CD14-positive monocyte (primary cell): ENCODE measurements at regions not wholly inside any gene's neighbourhood (a gene's known extent, or its start where the extent isn't known, plus 50 kb on each side); places are given as distances from the start of the nearest gene placed in this dataset.

ENCODE experiments used
- DNase-seq, 3 donors: peaks; one replicate each; pipeline ENCODE4 v3.0.0-alpha.2; 2011 to 2022
- H2AFZ ChIP-seq: 2 replicates; pipeline ENCODE4 v1.6.0; 2012; ENCODE audit warnings: mild to moderate bottlenecking, low read depth, low read length, inconsistent platforms; ENCODE audit not compliant: insufficient read depth, poor library complexity, severe bottlenecking
- H3K27ac ChIP-seq, 2 donors: 1 replicate in 1 of 2; 2 replicates in 1 of 2; pipeline ENCODE4 v1.5.1; 2012 to 2013; ENCODE audit warnings: low read length in 2 of 2, control low read depth in 1 of 2, inconsistent platforms in 1 of 2, low read depth in 1 of 2, mild to moderate bottlenecking in 1 of 2
- H3K27me3 ChIP-seq, 2 donors: one replicate each; pipeline versions ENCODE4 v1.6.0 to v1.6.1; 2011 to 2013; ENCODE audit warnings: low read length in 2 of 2; ENCODE audit not compliant: control insufficient read depth in 2 of 2, insufficient read depth in 2 of 2
- H3K36me3 ChIP-seq, 2 donors: replicated peaks in 1 of 2; 1 replicate in 1 of 2; 2 replicates in 1 of 2; pipeline versions ENCODE4 v1.5.1 to v1.6.1; 2012 to 2013; ENCODE audit warnings: low read length in 2 of 2, control low read depth in 1 of 2, inconsistent platforms in 1 of 2, mild to moderate bottlenecking in 1 of 2; ENCODE audit not compliant: insufficient read depth in 2 of 2, control insufficient read depth in 1 of 2
- H3K4me1 ChIP-seq, 2 donors: 1 replicate in 1 of 2; 2 replicates in 1 of 2; pipeline versions ENCODE4 v1.5.1 to v1.6.1; 2012 to 2013; ENCODE audit warnings: low read length in 2 of 2, control low read depth in 1 of 2, inconsistent platforms in 1 of 2, mild to moderate bottlenecking in 1 of 2, moderate library complexity in 1 of 2; ENCODE audit not compliant: insufficient read depth in 2 of 2, control insufficient read depth in 1 of 2
- H3K4me2 ChIP-seq: replicated peaks from 2 replicates; pipeline ENCODE3; 2012; ENCODE audit warnings: low read length, moderate library complexity, mild to moderate bottlenecking; ENCODE audit not compliant: poor library complexity, severe bottlenecking; ENCODE audit errors: extremely low read depth
- H3K4me3 ChIP-seq, 3 experiments: fragments of 200-600 bp in 1 of 3; sonication (generic) in 1 of 3; replicated peaks in 1 of 3; 1 replicate in 2 of 3; 2 replicates in 1 of 3; pipeline ENCODE4 v1.5.1; 2011 to 2013; ENCODE audit warnings: low read length in 3 of 3, mild to moderate bottlenecking in 3 of 3, control low read depth in 2 of 3, low read depth in 2 of 3, inconsistent platforms in 1 of 3, moderate library complexity in 1 of 3
- H3K79me2 ChIP-seq: 2 replicates; pipeline ENCODE4 v1.6.0; 2012; ENCODE audit warnings: mild to moderate bottlenecking, control low read depth, inconsistent platforms, low read length, moderate library complexity; ENCODE audit not compliant: insufficient read depth
- H3K9ac ChIP-seq: 2 replicates; pipeline ENCODE4 v1.6.0; 2017; ENCODE audit warnings: low read length, mild to moderate bottlenecking; ENCODE audit not compliant: insufficient read depth, poor library complexity, severe bottlenecking
- H3K9me3 ChIP-seq, 2 donors: replicated peaks in 1 of 2; 1 replicate in 1 of 2; 2 replicates in 1 of 2; pipeline versions ENCODE4 v1.5.1 to v1.6.1; 2012 to 2013; ENCODE audit warnings: low read length in 2 of 2, control low read depth in 1 of 2; ENCODE audit not compliant: control insufficient read depth in 1 of 2, insufficient read depth in 1 of 2
- H4K20me1 ChIP-seq: 2 replicates; pipeline ENCODE4 v1.6.0; 2012; ENCODE audit warnings: mild to moderate bottlenecking, low read length, control low read depth, moderate library complexity; ENCODE audit not compliant: insufficient read depth
- H3K27ac Mint-ChIP-seq, 7 donors: one replicate each; pipeline ENCODE4 v1.8.0; 2020; ENCODE audit warnings: mild to moderate bottlenecking in 7 of 7, mixed read lengths in 7 of 7, moderate library complexity in 6 of 7, inconsistent platforms in 2 of 7
- H3K27me3 Mint-ChIP-seq, 3 donors: one replicate each; pipeline ENCODE4 v1.8.0; 2021 to 2022; ENCODE audit warnings: low read depth in 3 of 3, mild to moderate bottlenecking in 3 of 3, mixed read lengths in 3 of 3, moderate library complexity in 3 of 3, inconsistent platforms in 1 of 3
- H3K36me3 Mint-ChIP-seq, 2 donors: one replicate each; pipeline ENCODE4 v1.8.0; 2020; ENCODE audit warnings: mixed read lengths in 2 of 2, inconsistent platforms in 1 of 2, mild to moderate bottlenecking in 1 of 2
- H3K4me1 Mint-ChIP-seq: one replicate; pipeline ENCODE4 v1.8.0; 2020; ENCODE audit warnings: mild to moderate bottlenecking, mixed read lengths
- H3K4me3 Mint-ChIP-seq, 2 donors: one replicate each; pipeline ENCODE4 v1.8.0; 2020; ENCODE audit warnings: mild to moderate bottlenecking in 2 of 2, mixed read lengths in 2 of 2, moderate library complexity in 1 of 2
- H3K9me3 Mint-ChIP-seq, 7 donors: one replicate each; pipeline ENCODE4 v1.8.0; 2020 to 2022; ENCODE audit warnings: mixed read lengths in 7 of 7, mild to moderate bottlenecking in 6 of 7, moderate library complexity in 6 of 7, inconsistent platforms in 2 of 7
- CTCF ChIP-seq: fragments of 200-600 bp; IDR thresholded peaks from one replicate; pipeline ENCODE4 v1.8.0; 2022; ENCODE audit warnings: antibody characterized with exemption, mild to moderate bottlenecking
- WGBS: methylation state at CpG from one replicate; pipeline ENCODE4 v1.1.5; 2013; ENCODE audit warnings: missing lambda C conversion rate; ENCODE audit not compliant: insufficient coverage; 5-methylcytosine and 5-hydroxymethylcytosine counted together
- intact Hi-C, 2 donors: fragments of 100-400 bp; cut with micrococcal nuclease; formaldehyde crosslinking; loops; one replicate each; pipeline versions ENCODE4 v1.15.0 to v1.15.1; 2023

- H3K27ac ChIP-seq: no peak overlapping the region
- no peak for DNase-seq
- TF ChIP-seq CTCF: no peak
- Mint-ChIP-seq H3K36me3 (no peaks in the 10 kb centered on the region), H3K9me3 (peaks cover 0 to 1% (median 0%) of the 10 kb centered on the region in 7 donors), H3K27ac (no peak overlapping the region), H3K4me1 (no peaks in the 10 kb centered on the region), H3K4me3 (no peak overlapping the region), H3K27me3 (peaks cover 5 to 6% (median 5%) of the 10 kb centered on the region in 3 donors)
- no peaks in the 10 kb centered on the region for H4K20me1 ChIP-seq
- no peaks in the 10 kb centered on the region for H3K27me3 ChIP-seq
- no peaks in the 10 kb centered on the region for H3K9me3 ChIP-seq
- no peak overlapping the region for H3K4me3 ChIP-seq
- H3K9ac ChIP-seq: no peak overlapping the region
- no peak overlapping the region for H2AFZ ChIP-seq
- no peaks in the 10 kb centered on the region for H3K79me2 ChIP-seq
- intact Hi-C loops: no loop called here
- no peak overlapping the region for H3K4me2 ChIP-seq
- no peaks in the 10 kb centered on the region for H3K36me3 ChIP-seq
- whole genome bisulfite sequencing: 95% methylated on average over 21 of the region's 22 CpGs
- no peaks in the 10 kb centered on the region for H3K4me1 ChIP-seq
Observed at GRCh38 chr9:135373151-135373685, 106.4 kb upstream of the PPP1R26 start.

- Histone ChIP-seq H3K9ac (no peak overlapping the region), H3K9me3 (no peaks in the 10 kb centered on the region), H3K4me1 (no peaks in the 10 kb centered on the region), H3K27me3 (no peaks in the 10 kb centered on the region), H3K4me3 (no peak overlapping the region), H3K27ac (no peak overlapping the region), H4K20me1 (no peaks in the 10 kb centered on the region), H3K36me3 (no peaks in the 10 kb centered on the region), H3K79me2 (no peaks in the 10 kb centered on the region), H3K4me2 (no peak overlapping the region), H2AFZ (no peak overlapping the region)
- Mint-ChIP-seq H3K9me3 (peaks cover 0 to 1% (median 0%) of the 10 kb centered on the region in 7 donors), H3K27ac (no peak overlapping the region), H3K4me1 (no peaks in the 10 kb centered on the region), H3K27me3 (peaks cover 5 to 6% (median 5%) of the 10 kb centered on the region in 3 donors), H3K36me3 (no peaks in the 10 kb centered on the region), H3K4me3 (no peak overlapping the region)
- DNase-seq: no peak
- intact Hi-C loops: no loop called here
- 54% methylated on average over 4 of the region's 10 CpGs for WGBS
- TF ChIP-seq CTCF: no peak
Observed at GRCh38 chr9:135373820-135374219, 105.8 kb upstream of the PPP1R26 start.
